Right atrium auricular region (tissue), 2 donors: ENCODE measurements at regions not wholly inside any gene's neighbourhood (a gene's known extent, or its start where the extent isn't known, plus 50 kb on each side); places are given as distances from the start of the nearest gene placed in this dataset.

Source experiments
- DNase-seq: peaks from one replicate; pipeline ENCODE4 v3.0.0-alpha.2; 2019; ENCODE audit warnings: low spot score
- H3K27ac ChIP-seq, 2 donors: fragments of 200-600 bp; sonication (generic); 1 replicate in 1 of 2; 2 replicates in 1 of 2; pipeline ENCODE4 v1.5.1; 2016 to 2019
- H3K27me3 ChIP-seq, 2 donors: fragments of 200-600 bp; sonication (generic); one replicate each; pipeline versions ENCODE4 v1.5.1 to v1.6.0; 2017 to 2019
- H3K36me3 ChIP-seq: fragments of 200-600 bp; sonication (generic); one replicate; pipeline ENCODE4 v1.5.1; 2016
- H3K4me1 ChIP-seq, 2 donors: fragments of 200-600 bp; sonication (generic); one replicate each; pipeline versions ENCODE4 v1.5.1 to v1.6.0; 2017 to 2019
- H3K4me3 ChIP-seq, 2 donors: fragments of 200-600 bp; sonication (generic); 1 replicate in 1 of 2; 2 replicates in 1 of 2; pipeline ENCODE4 v1.5.1; 2017 to 2019; ENCODE audit warnings: mild to moderate bottlenecking in 1 of 2, moderate library complexity in 1 of 2
- H3K9me3 ChIP-seq, 2 donors: fragments of 200-600 bp; sonication (generic); one replicate each; pipeline ENCODE4 v1.5.1; 2019
- TF ChIP-seq, protein P1 (sequence below), 2 donors: fragments of 200-600 bp; sonication (generic); IDR thresholded peaks; one replicate each; pipeline ENCODE4 v1.5.1; 2019; ENCODE audit warnings: antibody characterized with exemption in 2 of 2

DNA sequence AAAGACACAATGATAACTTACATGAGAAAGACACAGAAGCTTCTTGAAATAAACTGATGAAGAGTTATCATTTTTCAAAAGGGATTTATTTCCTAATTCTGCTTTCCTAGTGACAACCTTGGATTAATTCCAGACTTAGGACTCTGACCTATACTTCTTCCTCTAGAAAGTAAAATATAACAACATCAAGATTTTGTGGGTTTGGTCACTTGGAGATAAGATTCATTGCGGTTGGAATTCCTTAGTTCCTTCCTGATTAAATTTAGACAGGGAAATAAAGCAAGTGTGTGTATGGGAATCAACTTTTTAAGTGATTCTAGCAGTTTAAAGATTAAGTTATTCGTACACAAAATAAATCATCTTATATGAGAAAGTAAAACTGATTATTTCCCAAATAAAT, 208.4 kb upstream of the CCDC150 start:
- Histone ChIP-seq H3K9me3 (no peaks in the 10 kb centered on the region), H3K36me3 (no peaks in the 10 kb centered on the region), H3K4me1 (peaks cover 0 to 27% of the 10 kb centered on the region in 2 donors), H3K27ac (no peak overlapping the region), H3K4me3 (no peak overlapping the region), H3K27me3 (no peaks in the 10 kb centered on the region)
- DNase-seq, result no peak
- TF ChIP-seq, protein P1, sequence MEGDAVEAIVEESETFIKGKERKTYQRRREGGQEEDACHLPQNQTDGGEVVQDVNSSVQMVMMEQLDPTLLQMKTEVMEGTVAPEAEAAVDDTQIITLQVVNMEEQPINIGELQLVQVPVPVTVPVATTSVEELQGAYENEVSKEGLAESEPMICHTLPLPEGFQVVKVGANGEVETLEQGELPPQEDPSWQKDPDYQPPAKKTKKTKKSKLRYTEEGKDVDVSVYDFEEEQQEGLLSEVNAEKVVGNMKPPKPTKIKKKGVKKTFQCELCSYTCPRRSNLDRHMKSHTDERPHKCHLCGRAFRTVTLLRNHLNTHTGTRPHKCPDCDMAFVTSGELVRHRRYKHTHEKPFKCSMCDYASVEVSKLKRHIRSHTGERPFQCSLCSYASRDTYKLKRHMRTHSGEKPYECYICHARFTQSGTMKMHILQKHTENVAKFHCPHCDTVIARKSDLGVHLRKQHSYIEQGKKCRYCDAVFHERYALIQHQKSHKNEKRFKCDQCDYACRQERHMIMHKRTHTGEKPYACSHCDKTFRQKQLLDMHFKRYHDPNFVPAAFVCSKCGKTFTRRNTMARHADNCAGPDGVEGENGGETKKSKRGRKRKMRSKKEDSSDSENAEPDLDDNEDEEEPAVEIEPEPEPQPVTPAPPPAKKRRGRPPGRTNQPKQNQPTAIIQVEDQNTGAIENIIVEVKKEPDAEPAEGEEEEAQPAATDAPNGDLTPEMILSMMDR (IDR thresholded peaks at IDR 0.05), result no peak

DNA sequence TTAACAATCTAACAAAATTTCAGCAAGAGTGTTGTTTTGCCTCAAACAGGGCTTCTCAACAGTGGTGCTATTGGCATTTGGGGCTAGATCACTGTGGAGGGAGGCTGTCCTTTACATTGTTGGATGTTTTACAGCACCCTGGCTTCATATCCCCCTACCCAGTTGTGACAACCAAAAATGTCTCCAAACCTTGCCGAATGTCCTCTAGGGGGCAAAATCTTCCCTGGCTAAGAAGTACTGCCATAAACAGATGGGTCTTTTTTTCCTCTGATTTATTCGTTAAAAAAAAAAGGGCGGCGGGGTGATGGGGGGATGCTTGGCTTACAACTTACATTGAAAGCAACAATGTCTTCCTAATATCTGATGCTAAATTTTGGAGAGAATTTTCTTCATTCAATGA, 207.6 kb upstream of the CCDC150 start:
- no peak overlapping the region for H3K27ac ChIP-seq

DNA sequence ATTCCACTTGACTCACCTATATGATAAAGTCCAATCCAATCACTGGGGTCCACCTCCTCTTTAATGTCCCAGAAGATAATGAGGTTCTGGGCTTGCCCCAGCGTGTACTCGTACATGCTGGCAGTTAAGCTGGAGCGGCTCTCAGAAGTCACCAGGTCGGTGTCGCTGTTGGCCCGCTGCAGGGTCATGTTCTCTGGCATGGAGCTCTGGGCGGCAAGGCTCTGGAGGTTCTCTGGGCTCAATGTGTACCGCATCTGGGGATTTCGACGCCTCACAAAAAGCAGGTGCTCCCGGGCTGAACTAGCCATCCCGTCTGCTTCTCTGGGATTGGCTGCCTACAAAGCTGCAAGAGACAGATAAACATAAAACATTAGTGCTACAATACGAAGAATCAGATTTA, 206.4 kb upstream of the CCDC150 start:
- no peak overlapping the region for H3K4me3 ChIP-seq
- peaks cover 0 to 16% of the 10 kb centered on the region in 2 donors for H3K4me1 ChIP-seq
- H3K27ac ChIP-seq, result no peak overlapping the region
- no peaks in the 10 kb centered on the region for H3K9me3 ChIP-seq
- no peaks in the 10 kb centered on the region for H3K36me3 ChIP-seq
- H3K27me3 ChIP-seq, result no peaks in the 10 kb centered on the region
- TF ChIP-seq, protein P1 (IDR thresholded peaks at IDR 0.05), result no peak
- no peak for DNase-seq

More for the DNA sequence above, 207.6 kb upstream of the CCDC150 start:
- H3K9me3 ChIP-seq, result no peaks in the 10 kb centered on the region
- peaks cover 0 to 27% of the 10 kb centered on the region in 2 donors for H3K4me1 ChIP-seq
- no peaks in the 10 kb centered on the region for H3K36me3 ChIP-seq
- TF ChIP-seq, protein P1 (IDR thresholded peaks at IDR 0.05), result peak in 1 of 2 donors; percentile 48
- no peak overlapping the region for H3K4me3 ChIP-seq
- H3K27me3 ChIP-seq, result no peaks in the 10 kb centered on the region
- DNase-seq, result no peak

DNA sequence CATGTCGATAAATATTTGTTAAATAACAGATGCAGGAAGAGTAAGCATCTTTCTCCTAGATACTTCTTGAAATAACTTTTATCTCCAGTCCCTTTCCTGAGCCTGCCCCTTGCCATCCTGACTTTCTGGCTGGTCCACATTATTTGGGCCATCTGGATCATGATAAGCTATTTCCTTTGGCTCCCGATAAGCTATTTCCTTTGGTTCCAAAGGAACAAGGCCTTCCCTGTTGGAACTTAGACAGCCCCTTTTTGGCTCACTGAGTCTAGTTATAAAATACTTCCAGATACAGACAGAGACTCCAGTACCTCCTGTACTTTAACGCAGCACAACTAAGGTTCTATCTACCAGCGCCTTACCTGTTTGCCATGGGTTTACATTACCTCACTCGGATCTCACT, 205.3 kb upstream of the CCDC150 start:
- no peak overlapping the region for H3K4me3 ChIP-seq
- peaks cover 0 to 10% of the 10 kb centered on the region in 2 donors for H3K4me1 ChIP-seq
- H3K9me3 ChIP-seq, result no peaks in the 10 kb centered on the region
- H3K27ac ChIP-seq, result no peak overlapping the region
- TF ChIP-seq, protein P1 (IDR thresholded peaks at IDR 0.05), result no peak
- H3K27me3 ChIP-seq, result no peaks in the 10 kb centered on the region
- H3K36me3 ChIP-seq, result no peaks in the 10 kb centered on the region
- no peak for DNase-seq

DNA sequence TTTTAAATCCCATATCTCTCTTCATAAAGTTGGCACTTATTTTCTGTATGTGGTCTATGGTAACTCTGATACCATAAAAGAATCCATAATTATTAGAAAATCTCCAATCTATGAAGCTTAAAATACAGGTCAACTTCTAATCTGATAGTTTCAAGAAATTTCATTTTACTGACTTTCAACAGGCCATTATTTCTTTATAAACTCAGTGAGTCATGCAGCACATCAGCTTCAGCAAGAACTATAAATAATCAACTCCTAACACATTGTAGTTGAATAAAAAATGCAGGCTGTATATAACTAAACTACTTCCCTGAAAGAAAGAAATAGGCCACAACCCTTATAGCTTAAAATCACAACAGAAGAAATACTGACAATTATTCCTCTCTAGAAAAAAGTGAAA, 204.3 kb upstream of the CCDC150 start:
- Histone ChIP-seq H3K9me3 (no peaks in the 10 kb centered on the region), H3K27ac (no peak overlapping the region), H3K27me3 (no peaks in the 10 kb centered on the region), H3K4me3 (no peak overlapping the region), H3K36me3 (no peaks in the 10 kb centered on the region), H3K4me1 (peaks cover 0 to 10% of the 10 kb centered on the region in 2 donors)
- no peak for DNase-seq
- TF ChIP-seq, protein P1 (IDR thresholded peaks at IDR 0.05), result no peak

DNA sequence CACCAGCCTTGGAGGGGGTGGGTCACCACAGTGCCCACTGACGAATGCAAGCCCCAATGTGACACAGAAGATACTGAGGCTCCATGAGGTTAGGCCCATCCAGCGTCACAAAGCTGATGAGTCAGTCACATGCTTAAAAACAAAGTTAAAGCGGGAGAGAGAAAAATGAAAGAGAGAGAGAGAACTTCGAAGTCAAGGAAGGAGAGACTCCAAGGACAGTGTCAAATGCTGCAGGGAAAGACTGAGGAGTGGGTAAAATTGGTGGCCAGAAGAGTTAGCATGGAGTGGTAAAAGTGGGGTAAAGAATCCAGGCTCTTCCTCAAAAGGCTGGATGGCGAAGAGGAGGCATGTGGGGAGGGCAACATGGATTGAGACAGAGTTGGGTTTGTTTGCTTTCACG, 201.9 kb upstream of the CCDC150 start:
- no peak for DNase-seq
- Histone ChIP-seq H3K4me3 (no peak overlapping the region), H3K4me1 (peaks cover 0 to 14% of the 10 kb centered on the region in 2 donors), H3K9me3 (no peaks in the 10 kb centered on the region), H3K27ac (no peak overlapping the region), H3K27me3 (no peaks in the 10 kb centered on the region), H3K36me3 (no peaks in the 10 kb centered on the region)
- TF ChIP-seq, protein P1 (IDR thresholded peaks at IDR 0.05), result no peak
